LNCaP clone FGC (cell line): ENCODE measurements at regions not wholly inside any gene's neighbourhood (a gene's known extent, or its start where the extent isn't known, plus 50 kb on each side); places are given as distances from the start of the nearest gene placed in this dataset.

ENCODE experiments used
- DNase-seq: peaks from one replicate; pipeline ENCODE4 v3.0.0-alpha.2; 2011; ENCODE audit warnings: low read depth
- H3K4me3 ChIP-seq: 2 replicates; pipeline ENCODE4 v1.5.1; 2011; ENCODE audit warnings: mild to moderate bottlenecking, low read depth, low read length, control low read depth
- CTCF ChIP-seq: IDR thresholded peaks from 2 replicates; pipeline ENCODE4 v1.5.1; 2012; ENCODE audit warnings: mild to moderate bottlenecking; ENCODE audit not compliant: control insufficient read depth, insufficient read depth; ENCODE audit errors: extremely low read depth

- DNase-seq = no peak
- peak; percentile 40 for TF ChIP-seq CTCF
- H3K4me3 ChIP-seq = no peak overlapping the region
Measured at GRCh38 chrY:21260325-21260724, 250.8 kb upstream of the RBMY1B start.

GRCh38 chrY:21261158-21261557 is 250.0 kb upstream of the RBMY1B start:
- TF ChIP-seq CTCF = no peak
- no peak for DNase-seq
- H3K4me3 ChIP-seq = no peak overlapping the region

DNA sequence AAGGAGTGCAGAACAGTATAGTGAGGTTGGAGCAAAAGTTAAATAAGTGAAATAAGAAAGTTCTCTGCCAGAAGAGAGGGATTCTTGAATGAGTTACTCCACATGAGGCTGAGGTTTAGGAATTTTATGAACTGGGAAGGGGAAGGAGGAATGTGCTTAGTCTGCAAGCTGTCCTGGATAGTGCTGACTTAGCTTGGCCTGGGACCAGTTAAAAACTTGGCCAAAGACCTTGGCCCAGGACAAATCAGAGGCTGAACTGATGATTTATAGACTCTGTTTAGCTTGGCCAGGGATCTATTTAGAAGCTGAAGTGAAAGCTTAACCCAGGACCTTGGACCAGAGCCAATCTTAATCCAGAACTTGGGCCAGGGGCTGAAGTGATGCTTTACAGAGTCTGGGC is 244.4 kb upstream of the RBMY1B start:
- DNase-seq = peak; percentile 72
- H3K4me3 ChIP-seq = no peak overlapping the region
- TF ChIP-seq CTCF = no peak

- DNase-seq = no peak
- no peak for TF ChIP-seq CTCF
Measured at GRCh38 chrY:21267164-21267563, 244.0 kb upstream of the RBMY1B start.

GRCh38 chrY:21287769-21288168 is 223.4 kb upstream of the RBMY1B start:
- TF ChIP-seq CTCF = no peak
- H3K4me3 ChIP-seq = no peak overlapping the region
- DNase-seq = no peak

More at GRCh38 chrY:21267164-21267563, 244.0 kb upstream of the RBMY1B start:
- H3K4me3 ChIP-seq = no peak overlapping the region

GRCh38 chrY:21288908-21289307 is 222.2 kb upstream of the RBMY1B start:
- no peak for DNase-seq
- no peak for TF ChIP-seq CTCF
- no peak overlapping the region for H3K4me3 ChIP-seq

- H3K4me3 ChIP-seq = no peak overlapping the region
- no peak for TF ChIP-seq CTCF
- no peak for DNase-seq
Measured at GRCh38 chrY:21295206-21295605, 215.9 kb upstream of the RBMY1B start.
